SK-N-SH (cell line): ENCODE measurements at regions not wholly inside any gene's neighbourhood (a gene's known extent, or its start where the extent isn't known, plus 50 kb on each side); places are given as distances from the start of the nearest gene placed in this dataset.

Experiments
- CTCF ChIA-PET: fragments of 300-600, 350-600 bp; formaldehyde crosslinking; extraction: SDS; loops from one replicate; lab custom pipeline; 2021; lab: Yijun Ruan, JAX
- POLR2A ChIA-PET: fragments of 350-600 bp; sonication (Branson Sonifier 250); formaldehyde crosslinking; extraction: SDS; loops from one replicate; lab custom pipeline; 2020; ENCODE audit warnings: antibody characterized with exemption, inconsistent platforms; lab: Yijun Ruan, JAX
- DNase-seq: peaks from one replicate; pipeline ENCODE4 v3.0.0; 2012
- H2AFZ ChIP-seq: fragments of 200-600 bp; sonication (generic); 2 replicates; pipeline ENCODE4 v1.8.1; 2016; ENCODE audit warnings: antibody characterized with exemption, mild to moderate bottlenecking, low read depth
- H3F3A ChIP-seq: fragments of 200-600 bp; sonication (generic); replicated peaks from 2 replicates; pipeline ENCODE3; 2016; ENCODE audit warnings: antibody characterized with exemption, mild to moderate bottlenecking; ENCODE audit not compliant: insufficient read depth
- H3K27ac ChIP-seq, 2 experiments: fragments of 200-500 bp in 1 of 2; fragments of 200-600 bp in 1 of 2; sonication (Bioruptor generic) in 1 of 2; sonication (generic), shearing (Covaris generic) in 1 of 2; 2 replicates each; pipeline versions ENCODE4 v1.5.1 to v1.6.1; 2014 to 2016; ENCODE audit warnings: low read depth in 2 of 2, inconsistent platforms in 1 of 2, low read length in 1 of 2, mild to moderate bottlenecking in 1 of 2, mixed read lengths in 1 of 2
- H3K27me3 ChIP-seq: fragments of 200-600 bp; sonication (generic), shearing (Covaris generic); 2 replicates; pipeline ENCODE4 v1.6.1; 2016; ENCODE audit warnings: mixed run types; ENCODE audit not compliant: insufficient read depth
- H3K36me3 ChIP-seq, 2 experiments: fragments of 200-500 bp in 1 of 2; fragments of 200-600 bp in 1 of 2; sonication (Bioruptor generic) in 1 of 2; sonication (generic) in 1 of 2; replicated peaks in 1 of 2; 2 replicates each; pipeline versions ENCODE3 to v1.5.1; 2014 to 2016; ENCODE audit warnings: low read length in 1 of 2, mild to moderate bottlenecking in 1 of 2; ENCODE audit not compliant: insufficient read depth in 2 of 2, control insufficient read depth in 1 of 2
- H3K4me1 ChIP-seq, 2 experiments: fragments of 200-500 bp in 1 of 2; fragments of 200-600 bp in 1 of 2; sonication (Bioruptor generic) in 1 of 2; sonication (generic), shearing (Covaris generic) in 1 of 2; 2 replicates each; pipeline versions ENCODE4 v1.5.1 to v1.6.1; 2014 to 2016; ENCODE audit warnings: low read depth in 1 of 2, low read length in 1 of 2, mixed run types in 1 of 2; ENCODE audit not compliant: insufficient read depth in 2 of 2, control insufficient read depth in 1 of 2
- H3K4me2 ChIP-seq: fragments of 200-600 bp; sonication (generic), shearing (Covaris generic); 2 replicates; pipeline ENCODE4 v1.6.1; 2017; ENCODE audit warnings: mixed run types
- H3K4me3 ChIP-seq, 2 experiments: fragments of 200-500 bp in 1 of 2; fragments of 200-600 bp in 1 of 2; sonication (Bioruptor generic) in 1 of 2; sonication (generic), shearing (Covaris generic) in 1 of 2; 2 replicates each; pipeline versions ENCODE4 v1.5.1 to v1.8.1; 2014 to 2016; ENCODE audit warnings: low read depth in 2 of 2, inconsistent platforms in 1 of 2, low read length in 1 of 2, mild to moderate bottlenecking in 1 of 2, mixed read lengths in 1 of 2, moderate library complexity in 1 of 2
- H3K79me2 ChIP-seq: fragments of 200-600 bp; sonication (generic); 2 replicates; pipeline ENCODE4 v1.8.1; 2017; ENCODE audit warnings: mild to moderate bottlenecking; ENCODE audit not compliant: insufficient read depth
- H3K9ac ChIP-seq: fragments of 200-600 bp; sonication (generic); 2 replicates; pipeline ENCODE4 v1.6.1; 2017; ENCODE audit warnings: mixed run types
- H3K9me2 ChIP-seq: fragments of 200-600 bp; sonication (generic); 2 replicates; pipeline ENCODE4 v1.6.1; 2017; ENCODE audit warnings: mixed run types
- H3K9me3 ChIP-seq: fragments of 200-600 bp; sonication (generic); 2 replicates; pipeline ENCODE4 v1.6.1; 2017; ENCODE audit warnings: mixed run types, mild to moderate bottlenecking, moderate library complexity
- H4K20me1 ChIP-seq: fragments of 200-600 bp; sonication (generic); 2 replicates; pipeline ENCODE4 v1.6.1; 2017; ENCODE audit warnings: mild to moderate bottlenecking, mixed run types; ENCODE audit not compliant: insufficient read depth
- ELF1 ChIP-seq: IDR thresholded peaks from 2 replicates; pipeline ENCODE4 v1.4.0; 2012
- IRF3 ChIP-seq: fragments of 150-350 bp; IDR thresholded peaks from 2 replicates; pipeline ENCODE4 v1.6.1; 2016; ENCODE audit warnings: mild to moderate bottlenecking, low read depth, low read length
- RCOR1 ChIP-seq: fragments of 150-350 bp; IDR thresholded peaks from 2 replicates; pipeline ENCODE4 v1.6.1; 2017; ENCODE audit warnings: antibody characterized with exemption, low read length
- SMC3 ChIP-seq: IDR thresholded peaks from 2 replicates; pipeline ENCODE4 v1.6.1; 2012; ENCODE audit warnings: low read depth, low read length, improper control_type of control experiment
- USF1 ChIP-seq: IDR thresholded peaks from 2 replicates; pipeline ENCODE4 v1.4.0; 2012; ENCODE audit warnings: low read depth, borderline replicate concordance
- WGBS: methylation state at CpG from one replicate; pipeline ENCODE4 v1.1.6; 2017; ENCODE audit warnings: low lambda C conversion rate; 5-methylcytosine and 5-hydroxymethylcytosine counted together
- TF ChIP-seq, protein P1 (sequence below): fragments of 150-350 bp; IDR thresholded peaks from 2 replicates; pipeline ENCODE4 v1.6.1; 2017; ENCODE audit warnings: antibody characterized with exemption, low read length, low read depth, borderline replicate concordance

DNA sequence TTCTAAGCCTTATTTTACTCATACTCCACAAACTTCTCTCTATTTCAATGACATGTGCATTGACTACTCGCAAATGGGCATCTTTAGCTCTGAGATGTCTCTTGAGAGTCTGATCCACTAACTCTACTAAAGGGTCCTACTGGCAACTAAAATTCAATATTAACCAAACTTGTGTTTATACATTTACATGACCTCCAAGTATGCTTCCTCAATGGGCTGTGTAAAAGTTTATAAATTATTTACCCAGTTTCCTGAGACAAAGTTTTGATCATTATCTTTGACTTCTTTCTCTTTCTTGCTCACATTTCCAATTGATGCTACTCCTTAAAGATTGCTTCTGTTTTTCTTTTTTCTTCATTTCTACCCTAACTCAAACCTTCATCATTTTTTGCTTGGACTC lies 510.1 kb upstream of the DAB2 start (continued):
- TF ChIP-seq IRF3 = no peak
- TF ChIP-seq, protein P1, sequence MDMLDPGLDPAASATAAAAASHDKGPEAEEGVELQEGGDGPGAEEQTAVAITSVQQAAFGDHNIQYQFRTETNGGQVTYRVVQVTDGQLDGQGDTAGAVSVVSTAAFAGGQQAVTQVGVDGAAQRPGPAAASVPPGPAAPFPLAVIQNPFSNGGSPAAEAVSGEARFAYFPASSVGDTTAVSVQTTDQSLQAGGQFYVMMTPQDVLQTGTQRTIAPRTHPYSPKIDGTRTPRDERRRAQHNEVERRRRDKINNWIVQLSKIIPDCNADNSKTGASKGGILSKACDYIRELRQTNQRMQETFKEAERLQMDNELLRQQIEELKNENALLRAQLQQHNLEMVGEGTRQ = no peak

DNA sequence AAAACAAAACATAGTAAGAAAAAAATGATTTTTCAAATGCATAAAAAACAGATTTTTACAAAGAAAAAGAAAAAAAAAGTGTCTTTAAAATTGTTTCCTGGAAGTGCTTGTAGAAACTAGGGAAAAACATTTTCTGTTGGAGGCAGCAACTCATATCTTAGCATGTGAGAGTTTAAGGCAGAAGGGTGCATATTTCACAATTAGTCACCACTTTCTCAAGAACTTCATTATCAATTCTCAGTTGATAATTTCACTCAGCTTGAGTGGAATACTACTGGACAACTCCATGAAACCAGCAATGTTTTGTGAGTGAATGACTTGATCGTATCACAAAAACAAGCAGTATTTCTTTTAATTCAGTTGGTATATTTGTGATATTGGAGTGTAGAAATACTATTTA lies 508.3 kb upstream of the DAB2 start:
- Histone ChIP-seq H3K9me3 (no peaks in the 10 kb centered on the region), H3K79me2 (no peaks in the 10 kb centered on the region), H3K27ac (no peak overlapping the region), H3K27me3 (no peaks in the 10 kb centered on the region), H3K4me1 (no peaks in the 10 kb centered on the region), H3K9ac (no peak overlapping the region), H4K20me1 (no peaks in the 10 kb centered on the region), H2AFZ (no peak overlapping the region), H3K4me3 (no peak overlapping the region), H3K4me2 (no peak overlapping the region), H3K36me3 (no peaks in the 10 kb centered on the region), H3F3A (no peaks in the 10 kb centered on the region), H3K9me2 (no peaks in the 10 kb centered on the region)
- no peak for TF ChIP-seq USF1
- no peak for TF ChIP-seq SMC3
- TF ChIP-seq ELF1 = no peak
- no peak for DNase-seq
- WGBS = 5% methylated on average over 1 of the region's 1 CpG
- ChIA-PET POLR2A (no interaction called here), CTCF (no interaction called here)

GRCh38 chr5:39928709-39929108 lies 503.9 kb upstream of the DAB2 start:
- no peak overlapping the region for H3K9ac ChIP-seq
- H3F3A ChIP-seq = no peaks in the 10 kb centered on the region
- no peak overlapping the region for H2AFZ ChIP-seq
- no peak overlapping the region for H3K27ac ChIP-seq
- H3K36me3 ChIP-seq = no peaks in the 10 kb centered on the region
- CTCF ChIA-PET = no interaction called here
- no peaks in the 10 kb centered on the region for H3K9me2 ChIP-seq
- no peaks in the 10 kb centered on the region for H3K9me3 ChIP-seq
- H3K27me3 ChIP-seq = no peaks in the 10 kb centered on the region
- POLR2A ChIA-PET = no interaction called here
- TF ChIP-seq RCOR1 = no peak
- TF ChIP-seq, protein P1 = no peak
- H3K79me2 ChIP-seq = no peaks in the 10 kb centered on the region
- no peak overlapping the region for H3K4me2 ChIP-seq
- H3K4me1 ChIP-seq = no peaks in the 10 kb centered on the region
- 14% methylated on average over 6 of the region's 6 CpGs for WGBS
- H4K20me1 ChIP-seq = no peaks in the 10 kb centered on the region
- no peak for DNase-seq
- H3K4me3 ChIP-seq = no peak overlapping the region
